OCI-LY7 (cell line): ENCODE measurements at regions not wholly inside any gene's neighbourhood (a gene's known extent, or its start where the extent isn't known, plus 50 kb on each side); places are given as distances from the start of the nearest gene placed in this dataset.
"Not testable (repeated sequence)": the region's sequence is repeated elsewhere in the genome, so short reads cannot be mapped to it uniquely, and the experiment has no call there.

Source experiments
- BruUV-seq: library from RNA; stranded (reverse); fragments of 400-500 nt; replicated peaks from 2 replicates; lab custom pipeline; 2021; lab: Mats Ljungman, UMichigan
- CTCF ChIA-PET: fragments of 300-600 bp; sonication (Branson Sonifier 250); formaldehyde crosslinking; loops from one replicate; lab custom pipeline; 2022; ENCODE audit warnings: antibody characterized with exemption; ENCODE audit not compliant: unreplicated experiment; lab: Charles Lee
- POLR2A ChIA-PET: fragments of 300-600 bp; sonication (Branson Sonifier 250); formaldehyde crosslinking; loops from one replicate; lab custom pipeline; 2022; ENCODE audit warnings: antibody characterized with exemption; lab: Charles Lee
- DNase-seq: peaks from one replicate; pipeline ENCODE4 v3.0.0-alpha.2; 2015; ENCODE audit warnings: low spot score
- H2AFZ ChIP-seq: fragments of 200-600 bp; sonication (generic), shearing (Covaris generic); 2 replicates; pipeline ENCODE4 v1.6.1; 2014; ENCODE audit warnings: mild to moderate bottlenecking, antibody characterized with exemption, low read length, moderate library complexity
- H3K27ac ChIP-seq: fragments of 200-600 bp; sonication (generic); 2 replicates; pipeline ENCODE4 v1.5.1; 2014; ENCODE audit warnings: mixed run types, low read depth, mild to moderate bottlenecking, moderate library complexity, low read length, inconsistent platforms; ENCODE audit not compliant: poor library complexity, severe bottlenecking
- H3K36me3 ChIP-seq: fragments of 200-600 bp; sonication (generic); 2 replicates; pipeline ENCODE4 v1.6.1; 2014; ENCODE audit warnings: mild to moderate bottlenecking, antibody characterized with exemption, low read length, moderate library complexity, mixed read lengths; ENCODE audit not compliant: insufficient read depth
- H3K4me1 ChIP-seq: fragments of 200-600 bp; sonication (generic); 2 replicates; pipeline ENCODE4 v1.5.1; 2014; ENCODE audit warnings: mild to moderate bottlenecking, low read length; ENCODE audit not compliant: insufficient read depth, poor library complexity, severe bottlenecking
- H3K4me2 ChIP-seq: fragments of 200-600 bp; sonication (generic); 2 replicates; pipeline ENCODE4 v1.6.1; 2014; ENCODE audit warnings: mild to moderate bottlenecking, low read length
- H3K4me3 ChIP-seq: fragments of 200-600 bp; sonication (generic); 2 replicates; pipeline ENCODE4 v1.5.1; 2014; ENCODE audit warnings: mild to moderate bottlenecking, low read depth, low read length; ENCODE audit not compliant: poor library complexity, severe bottlenecking
- H3K79me2 ChIP-seq: fragments of 200-600 bp; sonication (generic); 2 replicates; pipeline ENCODE4 v1.6.1; 2016; ENCODE audit warnings: low read depth, mild to moderate bottlenecking, low read length, moderate library complexity, mixed read lengths; ENCODE audit not compliant: insufficient read depth
- H3K9me2 ChIP-seq: fragments of 200-600 bp; sonication (generic); 2 replicates; pipeline ENCODE4 v1.6.1; 2016; ENCODE audit warnings: mild to moderate bottlenecking, low read length, mixed read lengths; ENCODE audit not compliant: insufficient read depth
- H3K9me3 ChIP-seq: fragments of 200-600 bp; sonication (generic); 2 replicates; pipeline ENCODE4 v1.6.1; 2014; ENCODE audit warnings: mild to moderate bottlenecking, mixed run types, low read length, mixed read lengths
- H4K20me1 ChIP-seq: fragments of 200-600 bp; sonication (generic); 2 replicates; pipeline ENCODE4 v1.6.1; 2014; ENCODE audit warnings: mild to moderate bottlenecking, antibody characterized with exemption, low read length, moderate library complexity, mixed read lengths; ENCODE audit not compliant: insufficient read depth
- CTCF ChIP-seq: fragments of 200-600 bp; sonication (generic); conservative IDR thresholded peaks from 2 replicates; pipeline ENCODE4 v1.5.1; 2014; ENCODE audit warnings: mild to moderate bottlenecking, antibody characterized with exemption, low read length, moderate library complexity, mixed read lengths
- EZH2phosphoT487 ChIP-seq: fragments of 200-600 bp; sonication (generic); IDR thresholded peaks from 2 replicates; pipeline ENCODE4 v1.6.1; 2018; ENCODE audit warnings: low read depth, borderline replicate concordance, mild to moderate bottlenecking, mixed run types, antibody characterized with exemption, low read length, moderate library complexity, mixed read lengths
- intact Hi-C: fragments of 100-400 bp; cut with micrococcal nuclease; formaldehyde crosslinking; loops from one replicate; pipeline ENCODE4 v1.10.0; 2022; ENCODE audit not compliant: unreplicated experiment

GRCh38 chr6:106783640-106784566 lies 154.5 kb downstream of the QRSL1 start:
- DNase-seq: no peak
- CTCF ChIA-PET: no interaction called here
- POLR2A ChIA-PET: no interaction called here
- Histone ChIP-seq H4K20me1 (no peaks in the 10 kb centered on the region), H3K79me2 (no peaks in the 10 kb centered on the region), H3K4me1 (no peaks in the 10 kb centered on the region), H3K4me3 (no peak overlapping the region), H3K9me2 (no peaks in the 10 kb centered on the region), H3K36me3 (no peaks in the 10 kb centered on the region; the same call in 1 of the 2 replicates), H3K4me2 (no peak overlapping the region), H2AFZ (no peak overlapping the region), H3K27ac (no peak overlapping the region), H3K9me3 (peaks cover 8% of the 10 kb centered on the region; the same call in 1 of the 2 replicates)
- TF ChIP-seq CTCF: no peak
- TF ChIP-seq EZH2phosphoT487: no peak
- intact Hi-C loops: no loop called here
- BruUV-seq: no TSS peak

- no TSS peak for BruUV-seq
- Histone ChIP-seq H3K36me3 (no peaks in the 10 kb centered on the region; the same call in 1 of the 2 replicates), H3K4me1 (no peaks in the 10 kb centered on the region), H3K27ac (no peak overlapping the region), H3K4me3 (no peak overlapping the region), H3K4me2 (no peak overlapping the region), H2AFZ (no peak overlapping the region), H3K9me3 (peaks cover 16% of the 10 kb centered on the region; the same call in 1 of the 2 replicates), H3K79me2 (no peaks in the 10 kb centered on the region), H4K20me1 (no peaks in the 10 kb centered on the region), H3K9me2 (no peaks in the 10 kb centered on the region)
- CTCF ChIA-PET: no interaction called here
- TF ChIP-seq CTCF: no peak
- no peak for TF ChIP-seq EZH2phosphoT487
- intact Hi-C loops: no loop called here
- no peak for DNase-seq
- POLR2A ChIA-PET: interaction anchor here (0.6 to 0.7 kb wide), 2 partner anchors 95 to 287 kb away, joined by 3 to 5 read pairs; no protein-coding TSS in a partner anchor
Observed at GRCh38 chr6:106782536-106783285, 153.3 kb downstream of the QRSL1 start.

- H3K79me2 ChIP-seq, H2AFZ ChIP-seq, H3K4me2 ChIP-seq, POLR2A ChIA-PET, CTCF ChIA-PET, H3K9me2 ChIP-seq, H4K20me1 ChIP-seq, BruUV-seq, H3K27ac ChIP-seq, H3K36me3 ChIP-seq, H3K4me1 ChIP-seq, H3K4me3 ChIP-seq, DNase-seq, intact Hi-C loops: not testable (repeated sequence)
- H3K9me3 ChIP-seq: peaks cover 16% of the 10 kb centered on the region; the same call in 1 of the 2 replicates
Observed at GRCh38 chr6:106779552-106779951, 150.2 kb downstream of the QRSL1 start.
